Bronchial epithelial cell (primary cell): ENCODE measurements at regions not wholly inside any gene's neighbourhood (a gene's known extent, or its start where the extent isn't known, plus 50 kb on each side); places are given as distances from the start of the nearest gene placed in this dataset.

Source experiments
- DNase-seq: peaks from one replicate; pipeline ENCODE4 v3.0.0-alpha.2; 2010; ENCODE audit warnings: low read depth
- FAIRE-seq: peaks from 2 replicates; lab custom pipeline; 2011; peaks lifted over from hg19 to GRCh38; lab: Jason Lieb, UNC
- H3K27me3 ChIP-seq: 2 replicates; pipeline ENCODE4 v1.5.1; 2011; ENCODE audit warnings: low read length; ENCODE audit not compliant: control insufficient read depth, insufficient read depth
- H3K36me3 ChIP-seq: 2 replicates; pipeline ENCODE4 v1.5.1; 2011; ENCODE audit warnings: low read length; ENCODE audit not compliant: control insufficient read depth, insufficient read depth
- H3K4me3 ChIP-seq: 2 replicates; pipeline ENCODE4 v1.5.1; 2011; ENCODE audit warnings: mild to moderate bottlenecking, low read depth, low read length, control low read depth
- TF ChIP-seq, protein P1 (sequence below): IDR thresholded peaks from 2 replicates; pipeline ENCODE4 v1.5.1; 2011; ENCODE audit warnings: mild to moderate bottlenecking, moderate library complexity, low read length, control low read depth, inconsistent platforms; ENCODE audit not compliant: insufficient read depth, severe bottlenecking

DNA sequence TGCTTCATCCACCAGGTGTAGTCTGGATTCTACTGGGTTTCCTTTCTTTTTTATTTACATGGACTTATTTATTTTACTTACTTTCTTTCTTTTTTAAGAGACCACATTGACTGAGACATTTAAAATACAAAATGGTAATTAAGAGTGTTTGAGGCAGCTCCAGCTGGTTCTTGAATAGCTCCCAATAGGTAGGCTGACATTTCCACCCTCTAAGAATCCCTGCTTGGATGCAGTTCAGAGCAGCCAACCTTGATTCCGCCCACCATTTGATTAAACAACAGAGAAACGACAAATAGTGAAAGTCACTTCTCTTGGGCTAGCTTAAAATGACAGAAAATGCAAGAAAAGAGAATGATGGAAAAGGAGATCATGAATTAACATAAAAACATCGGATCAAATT is 270.5 kb downstream of the TUSC7 start:
- TF ChIP-seq, protein P1, sequence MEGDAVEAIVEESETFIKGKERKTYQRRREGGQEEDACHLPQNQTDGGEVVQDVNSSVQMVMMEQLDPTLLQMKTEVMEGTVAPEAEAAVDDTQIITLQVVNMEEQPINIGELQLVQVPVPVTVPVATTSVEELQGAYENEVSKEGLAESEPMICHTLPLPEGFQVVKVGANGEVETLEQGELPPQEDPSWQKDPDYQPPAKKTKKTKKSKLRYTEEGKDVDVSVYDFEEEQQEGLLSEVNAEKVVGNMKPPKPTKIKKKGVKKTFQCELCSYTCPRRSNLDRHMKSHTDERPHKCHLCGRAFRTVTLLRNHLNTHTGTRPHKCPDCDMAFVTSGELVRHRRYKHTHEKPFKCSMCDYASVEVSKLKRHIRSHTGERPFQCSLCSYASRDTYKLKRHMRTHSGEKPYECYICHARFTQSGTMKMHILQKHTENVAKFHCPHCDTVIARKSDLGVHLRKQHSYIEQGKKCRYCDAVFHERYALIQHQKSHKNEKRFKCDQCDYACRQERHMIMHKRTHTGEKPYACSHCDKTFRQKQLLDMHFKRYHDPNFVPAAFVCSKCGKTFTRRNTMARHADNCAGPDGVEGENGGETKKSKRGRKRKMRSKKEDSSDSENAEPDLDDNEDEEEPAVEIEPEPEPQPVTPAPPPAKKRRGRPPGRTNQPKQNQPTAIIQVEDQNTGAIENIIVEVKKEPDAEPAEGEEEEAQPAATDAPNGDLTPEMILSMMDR, result no peak
- DNase-seq, result no peak
- no peaks in the 10 kb centered on the region for H3K27me3 ChIP-seq
- no peaks in the 10 kb centered on the region for H3K36me3 ChIP-seq
- H3K4me3 ChIP-seq, result no peak overlapping the region
- no peak for FAIRE-seq

DNA sequence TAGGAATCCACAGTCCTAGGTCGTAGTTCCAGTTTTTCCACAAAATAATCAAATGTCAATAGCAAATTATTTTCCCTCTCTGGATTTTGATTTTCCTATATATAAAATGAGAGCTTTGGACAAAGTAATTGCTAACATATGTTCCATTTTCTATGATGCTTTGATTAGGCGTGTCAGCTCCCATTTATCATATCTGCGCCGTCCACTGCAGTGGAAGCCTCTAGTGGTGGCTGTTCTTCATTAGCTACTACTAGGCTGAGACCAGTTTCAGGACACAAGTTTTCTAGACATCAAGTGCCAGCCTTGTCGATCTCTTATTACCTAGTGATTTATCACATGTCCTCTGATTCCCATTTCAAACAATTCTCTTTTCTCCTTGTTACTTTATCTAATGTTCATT is 271.5 kb downstream of the TUSC7 start:
- no peak for FAIRE-seq
- no peaks in the 10 kb centered on the region for H3K36me3 ChIP-seq

DNA sequence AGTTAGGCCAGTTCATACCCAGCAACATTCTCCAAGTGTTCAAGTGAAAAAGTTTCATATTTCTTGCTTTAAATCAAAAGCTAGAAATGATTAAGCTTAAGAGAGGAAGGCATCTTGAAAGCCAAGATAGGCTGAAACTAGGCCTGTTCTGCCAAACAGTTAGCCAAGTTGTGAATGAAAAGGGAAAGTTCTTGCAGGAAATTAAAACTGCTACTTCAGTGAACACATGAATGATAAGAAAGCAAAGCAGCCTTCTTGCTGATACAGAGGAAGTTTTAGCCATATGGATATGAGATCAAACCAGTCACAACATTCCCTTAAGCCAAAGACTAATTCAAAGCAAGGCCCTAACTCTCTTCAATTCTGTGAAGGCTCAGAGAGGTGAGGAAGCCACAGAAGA is 274.7 kb downstream of the TUSC7 start:
- Histone ChIP-seq H3K27me3 (no peaks in the 10 kb centered on the region), H3K4me3 (no peak overlapping the region), H3K36me3 (no peaks in the 10 kb centered on the region)
- TF ChIP-seq, protein P1, result no peak
- DNase-seq (no peak), FAIRE-seq (no peak)

More for the DNA sequence above, 271.5 kb downstream of the TUSC7 start:
- Histone ChIP-seq H3K27me3 (no peaks in the 10 kb centered on the region), H3K4me3 (no peak overlapping the region)
- no peak for DNase-seq
- TF ChIP-seq, protein P1, result no peak

DNA sequence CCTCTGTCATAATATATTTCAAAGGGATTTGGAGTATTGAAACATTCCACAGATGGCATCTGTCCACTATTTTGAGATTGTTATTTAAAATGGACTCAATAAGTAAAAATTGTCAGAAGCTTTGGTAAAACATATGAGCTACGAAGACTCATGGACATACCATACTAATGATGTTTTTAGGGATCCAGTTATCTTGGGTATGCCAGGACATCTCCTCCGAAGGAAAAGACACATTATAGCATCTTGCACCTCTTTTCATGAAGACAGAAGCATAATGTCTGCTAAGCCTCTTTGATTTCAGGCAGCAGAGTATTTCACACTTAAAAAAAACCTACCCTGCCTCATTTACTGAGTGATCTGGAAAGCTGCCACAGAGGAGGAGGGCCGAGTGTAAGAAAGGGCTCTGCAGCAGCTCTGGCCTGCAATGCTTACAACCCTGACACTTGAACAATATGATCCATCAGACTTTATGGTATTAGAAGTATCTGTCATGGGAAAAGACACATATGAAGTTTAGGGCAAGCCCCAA is 284.8 kb downstream of the TUSC7 start:
- no peak overlapping the region for H3K4me3 ChIP-seq
- no peaks in the 10 kb centered on the region for H3K36me3 ChIP-seq
- TF ChIP-seq, protein P1, result no peak
- DNase-seq (no peak), FAIRE-seq (no peak)
- no peaks in the 10 kb centered on the region for H3K27me3 ChIP-seq

DNA sequence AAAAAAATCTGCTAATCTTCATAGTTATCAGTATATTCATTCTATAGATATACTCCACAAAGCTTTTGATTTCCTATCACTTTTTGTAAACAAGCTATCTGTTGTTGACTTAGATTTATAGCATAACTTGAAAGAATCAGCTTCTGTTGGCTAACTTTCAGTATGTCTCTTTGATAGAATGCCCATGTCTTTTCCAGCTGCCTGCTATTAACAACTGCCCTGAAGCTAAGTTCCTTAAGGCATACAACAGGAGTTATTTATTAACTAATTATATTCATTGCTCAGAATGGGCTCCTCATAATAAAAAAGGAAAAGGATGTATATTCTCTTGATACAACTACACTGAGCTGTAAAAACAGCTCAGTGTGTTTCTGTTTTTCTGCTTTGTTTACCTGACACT is 293.9 kb downstream of the TUSC7 start:
- Histone ChIP-seq H3K4me3 (no peak overlapping the region), H3K27me3 (no peaks in the 10 kb centered on the region), H3K36me3 (no peaks in the 10 kb centered on the region)
- FAIRE-seq (no peak), DNase-seq (no peak)
- TF ChIP-seq, protein P1, result no peak

DNA sequence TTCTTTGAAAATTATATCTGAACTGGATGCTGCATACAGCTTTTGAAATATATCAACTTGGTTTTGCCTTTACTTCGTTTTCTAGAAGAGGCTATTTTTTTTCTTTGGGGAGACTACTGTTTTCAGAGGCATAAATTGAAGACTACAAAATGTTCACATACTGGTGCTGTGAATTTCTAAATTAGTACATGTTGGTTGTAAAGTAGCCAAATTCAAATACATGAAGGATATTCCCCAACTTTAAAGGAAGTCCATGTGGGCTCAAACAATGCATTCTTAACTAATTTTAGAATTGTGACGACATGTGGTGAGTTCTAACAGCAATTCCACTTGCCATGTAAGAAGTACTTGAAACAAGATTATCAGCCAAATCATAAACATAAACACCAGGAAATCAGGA is 295.7 kb downstream of the TUSC7 start:
- DNase-seq, result no peak
- TF ChIP-seq, protein P1, result no peak
- no peaks in the 10 kb centered on the region for H3K27me3 ChIP-seq
- FAIRE-seq, result no peak
- H3K4me3 ChIP-seq, result no peak overlapping the region
- no peaks in the 10 kb centered on the region for H3K36me3 ChIP-seq
